ENCODE measurements at regions not wholly inside any gene's neighbourhood (a gene's known extent, or its start where the extent isn't known, plus 50 kb on each side); places are given as distances from the start of the nearest gene placed in this dataset.

DNA sequence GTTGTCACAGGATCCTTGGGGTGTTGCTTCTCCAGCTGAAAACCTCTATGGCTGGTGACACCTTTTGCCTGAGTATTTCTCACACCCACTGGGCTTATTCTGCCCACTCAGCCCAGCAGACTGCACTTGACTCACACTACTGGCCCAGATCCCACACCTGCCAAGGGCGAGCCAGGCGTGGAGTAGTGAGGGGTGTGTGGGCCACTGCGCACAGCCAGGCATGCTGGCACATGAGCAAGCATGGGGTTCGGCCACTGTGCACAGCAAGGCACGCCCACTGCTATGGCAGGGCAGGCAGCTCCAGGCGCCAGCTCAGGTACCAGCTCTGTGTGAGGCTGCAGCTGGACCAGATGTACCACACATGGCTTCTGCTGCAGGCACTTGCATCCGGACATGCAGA, 116.5 kb upstream of the MTNR1B start:
- H3K4me3 ChIP-seq (ENCODE audit: control insufficient read depth in 1 of 7, extremely low read depth in 1 of 7, insufficient read depth in 4 of 7, low read depth in 2 of 7, low read length in 6 of 7): no peak overlapping the region
- no peaks in the 10 kb centered on the region for H3K27me3 ChIP-seq (replicated peaks in 2 of 5; ENCODE audit: control insufficient read depth in 4 of 5, insufficient read depth in 5 of 5, low read length in 4 of 5)
- no peak overlapping the region for H3K27ac ChIP-seq (ENCODE audit: insufficient read depth in 1 of 2, low read depth in 1 of 2, low read length in 2 of 2, poor library complexity in 1 of 2, severe bottlenecking in 2 of 2)
- CTCF ChIA-PET: interaction anchor here (1.1 kb wide), 1 partner anchor 8 kb away, joined by 3 read pairs; no protein-coding TSS in a partner anchor
- H3K4me1 ChIP-seq (ENCODE audit: control extremely low read depth in 1 of 4, control insufficient read depth in 4 of 4, insufficient read depth in 4 of 4, low read length in 3 of 4): peaks cover 0 to 5% (median 0%) of the 10 kb centered on the region in 4 experiments
- no peak for DNase-seq
- POLR2A ChIA-PET: no interaction called here
- H3K36me3 ChIP-seq (ENCODE audit: control insufficient read depth in 4 of 4, insufficient read depth in 4 of 4, low read length in 3 of 4): no peaks in the 10 kb centered on the region
- peaks cover 0 to 3% (median 0%) of the 10 kb centered on the region in 5 experiments for H3K9me3 ChIP-seq (ENCODE audit: control extremely low read depth in 1 of 5, control insufficient read depth in 4 of 5, insufficient read depth in 2 of 5, low read depth in 1 of 5, low read length in 4 of 5)
- WGBS (ENCODE audit: insufficient coverage): 97% methylated on average over 7 of the region's 7 CpGs

GRCh38 chr11:92854162-92854561, 115.3 kb upstream of the MTNR1B start:
- 73% methylated on average over 3 of the region's 5 CpGs for WGBS (ENCODE audit: insufficient coverage)
- CTCF ChIA-PET: interaction anchor here (0.9 kb wide), 1 partner anchor 8 kb away, joined by 3 read pairs; no protein-coding TSS in a partner anchor
- POLR2A ChIA-PET: no interaction called here
- Histone ChIP-seq H3K4me3 (ENCODE audit: control insufficient read depth in 1 of 7, extremely low read depth in 1 of 7, insufficient read depth in 4 of 7, low read depth in 2 of 7, low read length in 6 of 7) (no peak overlapping the region), H3K4me1 (ENCODE audit: control extremely low read depth in 1 of 4, control insufficient read depth in 4 of 4, insufficient read depth in 4 of 4, low read length in 3 of 4) (peaks cover 0 to 5% (median 0%) of the 10 kb centered on the region in 4 experiments), H3K27ac (ENCODE audit: insufficient read depth in 1 of 2, low read depth in 1 of 2, low read length in 2 of 2, poor library complexity in 1 of 2, severe bottlenecking in 2 of 2) (no peak overlapping the region), H3K27me3 (replicated peaks in 2 of 5; ENCODE audit: control insufficient read depth in 4 of 5, insufficient read depth in 5 of 5, low read length in 4 of 5) (no peaks in the 10 kb centered on the region), H3K36me3 (ENCODE audit: control insufficient read depth in 4 of 4, insufficient read depth in 4 of 4, low read length in 3 of 4) (no peaks in the 10 kb centered on the region), H3K9me3 (ENCODE audit: control extremely low read depth in 1 of 5, control insufficient read depth in 4 of 5, insufficient read depth in 2 of 5, low read depth in 1 of 5, low read length in 4 of 5) (peaks cover 0 to 3% (median 0%) of the 10 kb centered on the region in 5 experiments)
- no peak for DNase-seq

GRCh38 chr11:92854952-92855351, 114.5 kb upstream of the MTNR1B start:
- 70% methylated on average over 2 of the region's 3 CpGs for WGBS (ENCODE audit: insufficient coverage)
- Histone ChIP-seq H3K4me1 (ENCODE audit: control extremely low read depth in 1 of 4, control insufficient read depth in 4 of 4, insufficient read depth in 4 of 4, low read length in 3 of 4) (peaks cover 0 to 5% (median 0%) of the 10 kb centered on the region in 4 experiments), H3K4me3 (ENCODE audit: control insufficient read depth in 1 of 7, extremely low read depth in 1 of 7, insufficient read depth in 4 of 7, low read depth in 2 of 7, low read length in 6 of 7) (no peak overlapping the region), H3K36me3 (ENCODE audit: control insufficient read depth in 4 of 4, insufficient read depth in 4 of 4, low read length in 3 of 4) (no peaks in the 10 kb centered on the region), H3K27me3 (replicated peaks in 2 of 5; ENCODE audit: control insufficient read depth in 4 of 5, insufficient read depth in 5 of 5, low read length in 4 of 5) (no peaks in the 10 kb centered on the region), H3K27ac (ENCODE audit: insufficient read depth in 1 of 2, low read depth in 1 of 2, low read length in 2 of 2, poor library complexity in 1 of 2, severe bottlenecking in 2 of 2) (no peak overlapping the region), H3K9me3 (ENCODE audit: control extremely low read depth in 1 of 5, control insufficient read depth in 4 of 5, insufficient read depth in 2 of 5, low read depth in 1 of 5, low read length in 4 of 5) (peaks cover 0 to 3% (median 0%) of the 10 kb centered on the region in 5 experiments)
- DNase-seq: no peak
- ChIA-PET POLR2A (no interaction called here), CTCF (interaction anchor here (0.9 to 1.2 kb wide), 2 partner anchors 9 to 22 kb away, joined by 3 read pairs; no protein-coding TSS in a partner anchor)

GRCh38 chr11:92855607-92856405, 113.6 kb upstream of the MTNR1B start:
- DNase-seq: no peak
- Histone ChIP-seq H3K4me3 (ENCODE audit: control insufficient read depth in 1 of 7, extremely low read depth in 1 of 7, insufficient read depth in 4 of 7, low read depth in 2 of 7, low read length in 6 of 7) (no peak overlapping the region), H3K9me3 (ENCODE audit: control extremely low read depth in 1 of 5, control insufficient read depth in 4 of 5, insufficient read depth in 2 of 5, low read depth in 1 of 5, low read length in 4 of 5) (peaks cover 0 to 3% (median 0%) of the 10 kb centered on the region in 5 experiments), H3K27me3 (replicated peaks in 2 of 5; ENCODE audit: control insufficient read depth in 4 of 5, insufficient read depth in 5 of 5, low read length in 4 of 5) (no peaks in the 10 kb centered on the region), H3K36me3 (ENCODE audit: control insufficient read depth in 4 of 4, insufficient read depth in 4 of 4, low read length in 3 of 4) (no peaks in the 10 kb centered on the region), H3K4me1 (ENCODE audit: control extremely low read depth in 1 of 4, control insufficient read depth in 4 of 4, insufficient read depth in 4 of 4, low read length in 3 of 4) (peaks cover 0 to 5% (median 0%) of the 10 kb centered on the region in 4 experiments), H3K27ac (ENCODE audit: insufficient read depth in 1 of 2, low read depth in 1 of 2, low read length in 2 of 2, poor library complexity in 1 of 2, severe bottlenecking in 2 of 2) (no peak overlapping the region)
- no CpG with 5 or more reads among the region's 2 CpGs for WGBS (ENCODE audit: insufficient coverage)
- CTCF ChIA-PET: interaction anchor here (0.6 to 1.2 kb wide), 2 partner anchors 21 to 75 kb away, joined by 3 read pairs; no protein-coding TSS in a partner anchor
- POLR2A ChIA-PET: no interaction called here

DNA sequence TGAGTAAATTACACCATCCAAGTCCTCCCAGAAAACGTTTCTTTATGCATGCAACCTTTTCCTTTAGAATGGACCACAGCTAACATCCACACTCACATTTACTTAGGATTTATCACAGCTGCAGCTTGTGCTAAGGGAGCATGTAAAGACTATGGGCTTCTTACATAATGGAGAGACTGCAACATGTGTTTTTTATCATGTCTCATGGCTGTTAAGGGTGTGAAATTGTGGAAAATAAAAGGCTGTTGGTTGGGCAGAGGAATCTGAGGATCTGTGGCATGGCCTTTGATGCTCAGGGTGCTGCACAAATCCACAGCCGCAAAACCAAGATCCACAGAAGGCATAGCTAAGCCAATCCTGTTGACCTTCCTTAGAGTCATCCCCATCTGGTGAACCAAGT, 112.0 kb upstream of the MTNR1B start:
- DNase-seq: no peak
- Histone ChIP-seq H3K4me1 (ENCODE audit: control extremely low read depth in 1 of 4, control insufficient read depth in 4 of 4, insufficient read depth in 4 of 4, low read length in 3 of 4) (peaks cover 0 to under 1% (median 0%) of the 10 kb centered on the region in 4 experiments), H3K27ac (ENCODE audit: insufficient read depth in 1 of 2, low read depth in 1 of 2, low read length in 2 of 2, poor library complexity in 1 of 2, severe bottlenecking in 2 of 2) (no peak overlapping the region), H3K27me3 (replicated peaks in 2 of 5; ENCODE audit: control insufficient read depth in 4 of 5, insufficient read depth in 5 of 5, low read length in 4 of 5) (no peaks in the 10 kb centered on the region), H3K4me3 (ENCODE audit: control insufficient read depth in 1 of 7, extremely low read depth in 1 of 7, insufficient read depth in 4 of 7, low read depth in 2 of 7, low read length in 6 of 7) (no peak overlapping the region), H3K9me3 (ENCODE audit: control extremely low read depth in 1 of 5, control insufficient read depth in 4 of 5, insufficient read depth in 2 of 5, low read depth in 1 of 5, low read length in 4 of 5) (peaks cover 0 to 3% (median 0%) of the 10 kb centered on the region in 5 experiments), H3K36me3 (ENCODE audit: control insufficient read depth in 4 of 4, insufficient read depth in 4 of 4, low read length in 3 of 4) (no peaks in the 10 kb centered on the region)
- 100% methylated on average over 1 of the region's 2 CpGs for WGBS (ENCODE audit: insufficient coverage)
- ChIA-PET POLR2A (no interaction called here), CTCF (no interaction called here)

GRCh38 chr11:92859156-92859690, 110.2 kb upstream of the MTNR1B start:
- 79% methylated on average over 8 of the region's 8 CpGs for WGBS (ENCODE audit: insufficient coverage)
- POLR2A ChIA-PET: no interaction called here
- Histone ChIP-seq H3K36me3 (ENCODE audit: control insufficient read depth in 4 of 4, insufficient read depth in 4 of 4, low read length in 3 of 4) (no peaks in the 10 kb centered on the region), H3K4me1 (ENCODE audit: control extremely low read depth in 1 of 4, control insufficient read depth in 4 of 4, insufficient read depth in 4 of 4, low read length in 3 of 4) (no peaks in the 10 kb centered on the region), H3K27me3 (replicated peaks in 2 of 5; ENCODE audit: control insufficient read depth in 4 of 5, insufficient read depth in 5 of 5, low read length in 4 of 5) (no peaks in the 10 kb centered on the region), H3K4me3 (ENCODE audit: control insufficient read depth in 1 of 7, extremely low read depth in 1 of 7, insufficient read depth in 4 of 7, low read depth in 2 of 7, low read length in 6 of 7) (no peak overlapping the region), H3K27ac (ENCODE audit: insufficient read depth in 1 of 2, low read depth in 1 of 2, low read length in 2 of 2, poor library complexity in 1 of 2, severe bottlenecking in 2 of 2) (no peak overlapping the region), H3K9me3 (ENCODE audit: control extremely low read depth in 1 of 5, control insufficient read depth in 4 of 5, insufficient read depth in 2 of 5, low read depth in 1 of 5, low read length in 4 of 5) (no peaks in the 10 kb centered on the region)
- DNase-seq: no peak
- CTCF ChIA-PET: no interaction called here

DNA sequence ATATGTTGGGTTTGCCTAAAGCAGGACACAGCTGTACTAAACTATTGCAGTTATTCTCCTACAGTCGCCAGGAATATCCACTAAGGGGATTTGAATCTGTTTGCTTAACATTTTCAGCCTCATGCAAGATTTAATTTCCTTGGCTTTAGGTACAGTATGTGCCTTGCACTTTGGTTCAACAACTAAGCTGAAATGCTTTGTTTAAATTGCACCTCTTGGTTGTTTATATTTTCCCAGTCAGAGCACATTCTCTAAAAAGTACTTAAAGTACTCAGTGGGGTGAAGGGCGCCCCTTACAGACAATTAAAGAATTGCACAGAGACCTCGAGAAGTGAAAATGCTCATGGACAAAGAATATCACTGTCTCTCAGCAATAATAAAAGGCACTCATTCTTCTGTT, 107.8 kb upstream of the MTNR1B start:
- H3K4me1 ChIP-seq (ENCODE audit: control extremely low read depth in 1 of 4, control insufficient read depth in 4 of 4, insufficient read depth in 4 of 4, low read length in 3 of 4): no peaks in the 10 kb centered on the region
- H3K4me3 ChIP-seq (ENCODE audit: control insufficient read depth in 1 of 7, extremely low read depth in 1 of 7, insufficient read depth in 4 of 7, low read depth in 2 of 7, low read length in 6 of 7): no peak overlapping the region
- H3K36me3 ChIP-seq (ENCODE audit: control insufficient read depth in 4 of 4, insufficient read depth in 4 of 4, low read length in 3 of 4): no peaks in the 10 kb centered on the region
- ChIA-PET POLR2A (no interaction called here), CTCF (no interaction called here)
- H3K27ac ChIP-seq (ENCODE audit: insufficient read depth in 1 of 2, low read depth in 1 of 2, low read length in 2 of 2, poor library complexity in 1 of 2, severe bottlenecking in 2 of 2): no peak overlapping the region
- WGBS (ENCODE audit: insufficient coverage): 92% methylated on average over 2 of the region's 3 CpGs
- H3K27me3 ChIP-seq (replicated peaks in 2 of 5; ENCODE audit: control insufficient read depth in 4 of 5, insufficient read depth in 5 of 5, low read length in 4 of 5): no peaks in the 10 kb centered on the region
- DNase-seq: no peak
- H3K9me3 ChIP-seq (ENCODE audit: control extremely low read depth in 1 of 5, control insufficient read depth in 4 of 5, insufficient read depth in 2 of 5, low read depth in 1 of 5, low read length in 4 of 5): no peaks in the 10 kb centered on the region
